Stomach smooth muscle (tissue), 2 donors: ENCODE measurements at regions not wholly inside any gene's neighbourhood (a gene's known extent, or its start where the extent isn't known, plus 50 kb on each side); places are given as distances from the start of the nearest gene placed in this dataset.

Experiments used
- H3K27ac ChIP-seq: one replicate; pipeline ENCODE4 v1.7.0; 2013; ENCODE audit warnings: mild to moderate bottlenecking, low read length, inconsistent platforms
- H3K27me3 ChIP-seq, 2 donors: one replicate each; pipeline ENCODE4 v1.7.0; 2013; ENCODE audit warnings: low read length in 2 of 2; ENCODE audit not compliant: insufficient read depth in 2 of 2, control insufficient read depth in 1 of 2
- H3K36me3 ChIP-seq, 2 donors: one replicate each; pipeline ENCODE4 v1.7.0; 2013; ENCODE audit warnings: low read length in 2 of 2; ENCODE audit not compliant: control insufficient read depth in 2 of 2, insufficient read depth in 2 of 2
- H3K4me1 ChIP-seq: one replicate; pipeline ENCODE4 v1.7.0; 2013; ENCODE audit warnings: low read length; ENCODE audit not compliant: control insufficient read depth, insufficient read depth
- H3K4me3 ChIP-seq, 2 donors: one replicate each; pipeline ENCODE4 v1.7.0; 2013; ENCODE audit warnings: low read length in 2 of 2
- H3K9ac ChIP-seq, 2 donors: one replicate each; pipeline ENCODE4 v1.7.0; 2013; ENCODE audit warnings: low read length in 2 of 2, mild to moderate bottlenecking in 1 of 2
- H3K9me3 ChIP-seq, 2 donors: one replicate each; pipeline ENCODE4 v1.7.0; 2013; ENCODE audit warnings: low read length in 2 of 2; ENCODE audit not compliant: control insufficient read depth in 2 of 2
- donor health status: healthy.
- donor health status: Pancreatic carcinoma.

DNA sequence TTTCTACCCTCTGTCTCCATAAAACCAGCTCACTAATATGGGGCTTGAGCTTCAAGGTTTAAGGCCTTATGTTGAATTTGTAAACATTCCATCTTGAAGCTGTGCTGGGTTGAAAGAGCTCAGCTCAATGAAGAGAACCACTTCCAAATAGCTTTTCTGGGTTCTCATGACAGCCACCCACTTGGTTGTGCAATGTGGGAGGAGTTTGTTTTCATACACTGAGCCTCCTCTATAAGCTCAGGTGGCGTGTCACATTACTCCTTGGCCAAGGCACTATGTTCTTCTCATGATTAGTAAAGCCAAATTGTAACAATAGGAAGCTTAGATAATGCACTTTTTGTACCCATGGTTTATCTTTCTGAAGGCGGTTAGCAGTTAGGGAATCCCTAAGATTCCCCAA lies 265.6 kb downstream of the PTEN start:
- no peak overlapping the region for H3K27ac ChIP-seq
- peaks cover 0 to 5% of the 10 kb centered on the region in 2 donors for H3K9me3 ChIP-seq
- no peak overlapping the region for H3K9ac ChIP-seq

DNA sequence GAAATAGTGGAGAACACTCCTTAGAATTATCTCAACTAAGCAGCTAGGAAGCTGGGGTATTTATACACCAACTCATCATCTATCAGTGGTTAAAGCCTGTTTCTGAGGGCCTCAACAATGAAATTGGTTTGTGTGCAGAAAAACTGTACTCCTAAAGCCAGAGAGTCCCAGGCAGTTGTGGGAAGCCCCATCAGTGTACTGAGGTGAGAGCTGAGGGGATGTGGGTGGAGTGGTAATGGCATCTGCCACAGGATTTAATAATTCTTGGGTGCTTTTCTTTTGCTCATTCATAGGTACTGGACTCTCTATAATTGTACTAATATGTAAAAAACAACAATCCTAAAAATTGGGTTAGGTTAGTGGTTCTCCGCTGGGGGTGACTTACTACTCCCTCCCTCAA lies 267.5 kb downstream of the PTEN start:
- Histone ChIP-seq H3K4me3 (no peak overlapping the region), H3K9me3 (peaks cover 0 to 5% of the 10 kb centered on the region in 2 donors), H3K9ac (no peak overlapping the region), H3K36me3 (no peaks in the 10 kb centered on the region), H3K4me1 (no peaks in the 10 kb centered on the region), H3K27me3 (no peaks in the 10 kb centered on the region), H3K27ac (no peak overlapping the region)

More for the DNA sequence above, 265.6 kb downstream of the PTEN start:
- Histone ChIP-seq H3K27me3 (no peaks in the 10 kb centered on the region), H3K4me1 (no peaks in the 10 kb centered on the region), H3K36me3 (no peaks in the 10 kb centered on the region), H3K4me3 (no peak overlapping the region)

DNA sequence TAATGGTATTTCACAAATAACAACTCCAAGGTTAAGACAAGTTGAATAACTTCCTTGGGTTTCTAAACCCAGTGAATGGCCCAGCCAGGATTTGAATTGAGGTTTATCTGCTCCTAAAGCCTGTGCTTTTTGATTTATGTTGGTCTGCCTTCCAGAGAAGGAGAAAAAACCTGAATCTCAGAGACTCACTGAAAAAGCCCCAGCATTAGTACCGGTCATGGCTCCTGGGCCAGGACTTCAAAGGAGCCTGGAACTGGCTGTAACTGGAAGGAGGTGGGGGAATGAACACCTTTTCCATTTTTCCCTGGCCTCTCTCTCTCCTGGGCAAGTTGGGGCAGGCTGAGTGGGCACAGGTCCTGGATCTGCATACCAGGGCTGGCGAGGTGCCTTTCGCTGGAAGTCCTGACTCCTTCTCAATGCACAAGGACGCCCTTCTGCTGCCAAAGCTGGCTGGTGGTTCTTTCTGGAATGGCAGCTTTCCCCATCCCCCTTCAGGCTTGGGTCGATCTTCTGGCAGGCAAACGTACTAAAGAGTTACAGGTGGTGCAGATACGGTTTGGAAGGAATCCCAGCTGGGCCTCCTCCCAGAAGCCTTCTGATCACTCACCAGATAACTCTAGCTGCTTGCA lies 268.2 kb downstream of the PTEN start:
- no peak overlapping the region for H3K4me3 ChIP-seq

DNA sequence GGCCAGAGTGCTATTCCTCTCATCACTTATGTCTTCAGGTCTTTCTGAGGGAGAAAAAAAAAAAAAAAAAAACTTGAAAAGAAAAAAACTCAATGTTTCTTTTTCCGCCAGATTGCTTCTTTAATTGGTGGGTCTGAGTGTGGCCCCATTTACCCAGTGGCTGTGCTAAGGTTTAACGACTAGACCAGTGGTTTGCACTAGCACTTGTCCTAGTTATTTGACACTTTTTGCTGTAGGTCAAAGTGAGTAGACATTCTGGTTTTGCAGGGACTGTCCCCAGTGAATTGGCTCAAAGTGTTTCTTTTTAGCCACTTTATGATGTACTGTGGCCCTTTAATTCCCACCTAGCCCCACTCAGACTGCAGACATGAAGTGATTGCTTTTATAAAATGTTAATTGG lies 273.3 kb downstream of the PTEN start:
- Histone ChIP-seq H3K4me3 (no peak overlapping the region), H3K27me3 (no peaks in the 10 kb centered on the region), H3K27ac (no peak overlapping the region), H3K36me3 (no peaks in the 10 kb centered on the region), H3K9me3 (no peaks in the 10 kb centered on the region), H3K4me1 (no peaks in the 10 kb centered on the region), H3K9ac (no peak overlapping the region)

More for the DNA sequence above, 268.2 kb downstream of the PTEN start:
- no peaks in the 10 kb centered on the region for H3K27me3 ChIP-seq
- H3K27ac ChIP-seq = no peak overlapping the region
- H3K9ac ChIP-seq = no peak overlapping the region
- peaks cover 0 to 5% of the 10 kb centered on the region in 2 donors for H3K9me3 ChIP-seq
- H3K4me1 ChIP-seq = no peaks in the 10 kb centered on the region
- H3K36me3 ChIP-seq = no peaks in the 10 kb centered on the region

DNA sequence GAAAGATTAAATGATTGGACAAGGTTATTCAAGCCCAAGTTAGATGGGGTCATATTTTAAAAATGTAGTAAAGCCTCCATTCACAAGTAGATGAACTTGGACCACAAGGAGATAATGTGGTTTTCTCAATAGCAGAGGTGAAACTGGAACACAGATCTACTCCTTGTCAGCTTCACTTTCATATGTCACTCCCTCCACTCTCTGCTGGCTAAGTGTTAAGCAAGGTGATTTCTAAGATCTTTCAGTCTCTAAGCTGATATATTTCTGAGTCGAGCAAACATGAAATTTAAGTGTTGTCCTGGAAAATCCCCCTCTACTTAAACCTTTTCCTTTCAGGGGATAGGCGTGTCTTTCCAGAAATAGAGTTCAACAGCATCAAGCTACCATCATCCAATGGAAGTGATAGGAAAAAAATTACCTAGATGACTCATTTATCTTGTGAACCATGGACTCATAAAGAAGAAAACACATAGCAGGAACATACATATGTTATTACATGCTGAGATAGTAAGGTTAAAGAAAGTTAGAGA lies 275.0 kb downstream of the PTEN start:
- Histone ChIP-seq H3K27me3 (no peaks in the 10 kb centered on the region), H3K36me3 (no peaks in the 10 kb centered on the region), H3K9me3 (no peaks in the 10 kb centered on the region), H3K4me3 (no peak overlapping the region), H3K4me1 (no peaks in the 10 kb centered on the region), H3K9ac (no peak overlapping the region), H3K27ac (no peak overlapping the region)

DNA sequence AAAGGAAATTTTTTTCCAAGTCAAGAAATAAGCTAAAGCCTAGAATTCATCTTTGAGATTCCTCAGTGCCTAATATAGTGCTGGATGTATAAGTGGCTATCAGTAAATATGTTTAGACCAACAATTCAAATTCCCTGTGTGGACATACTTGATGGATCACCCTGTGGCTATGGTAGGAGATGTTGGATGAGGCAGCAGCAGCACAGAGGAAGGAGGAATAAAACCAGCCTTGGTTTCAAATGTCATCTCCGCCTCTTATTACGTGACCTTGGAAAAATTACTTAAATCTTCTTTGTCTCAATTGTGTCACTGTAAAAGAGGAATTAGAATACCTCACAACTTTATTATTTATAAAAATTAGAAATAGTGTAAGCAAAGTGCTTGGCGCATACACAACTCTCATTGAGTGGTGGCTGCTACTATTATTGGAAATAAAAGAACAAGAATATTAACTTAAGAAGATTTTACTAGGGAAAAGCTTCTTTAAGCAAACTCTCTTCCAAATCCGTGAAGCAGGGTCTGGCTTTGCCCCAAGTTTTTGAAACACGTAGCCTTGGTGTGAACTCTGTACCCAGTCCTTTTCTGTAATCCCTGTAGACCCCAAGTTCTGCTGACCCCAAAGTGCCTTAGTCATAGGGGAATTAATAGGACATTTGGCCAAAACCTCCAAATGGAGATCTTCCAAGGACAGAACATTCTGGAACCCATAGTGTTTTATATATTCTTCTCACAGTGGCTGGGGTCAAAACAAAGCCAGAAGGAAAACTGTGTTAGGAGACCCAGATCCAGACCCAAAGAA lies 283.8 kb downstream of the PTEN start:
- Histone ChIP-seq H3K36me3 (no peaks in the 10 kb centered on the region), H3K27me3 (no peaks in the 10 kb centered on the region), H3K9ac (no peak overlapping the region), H3K27ac (no peak overlapping the region), H3K4me3 (no peak overlapping the region), H3K4me1 (no peaks in the 10 kb centered on the region), H3K9me3 (no peaks in the 10 kb centered on the region)

DNA sequence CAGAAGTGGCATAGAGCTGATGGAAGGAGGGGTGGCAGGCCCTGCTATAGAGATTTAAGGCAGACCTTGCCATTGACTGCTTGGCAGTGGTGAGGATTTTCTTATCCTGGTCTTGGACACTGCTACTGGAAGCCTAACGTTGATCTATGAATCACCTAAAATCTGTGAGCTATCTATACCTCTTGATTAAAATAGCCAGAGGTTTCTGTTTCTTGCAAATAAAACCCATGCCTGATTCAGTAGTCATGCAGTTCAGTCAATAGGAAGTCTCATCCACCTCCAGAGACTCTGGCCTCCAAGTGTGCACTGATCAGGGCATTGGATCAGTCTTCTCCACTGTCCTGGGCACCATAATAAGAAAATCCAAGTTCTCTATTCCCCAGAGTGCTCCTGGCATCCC lies 286.5 kb downstream of the PTEN start:
- H3K4me3 ChIP-seq = no peak overlapping the region
- no peak overlapping the region for H3K9ac ChIP-seq
- no peaks in the 10 kb centered on the region for H3K9me3 ChIP-seq
- no peaks in the 10 kb centered on the region for H3K27me3 ChIP-seq
- peaks cover 2% of the 10 kb centered on the region for H3K4me1 ChIP-seq
- H3K36me3 ChIP-seq = no peaks in the 10 kb centered on the region
- H3K27ac ChIP-seq = no peak overlapping the region

DNA sequence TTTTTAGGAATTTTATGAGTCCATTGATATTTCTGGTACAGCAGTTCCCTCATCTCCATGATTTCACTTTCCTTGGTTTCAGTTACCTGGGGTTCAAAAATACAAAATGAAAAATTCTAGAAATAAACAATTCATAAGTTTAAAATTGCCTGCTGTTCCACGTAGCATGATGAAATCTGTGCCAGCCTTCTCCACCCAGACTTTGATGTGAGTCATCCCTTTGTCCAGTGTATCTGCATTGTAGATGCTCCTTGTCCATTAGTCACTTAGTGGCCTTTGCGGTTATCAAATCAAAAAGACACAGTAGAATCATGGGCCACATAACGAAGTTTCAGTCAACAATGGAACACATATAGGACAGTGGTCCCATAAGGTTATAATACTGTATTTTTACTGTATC lies 286.9 kb downstream of the PTEN start:
- no peak overlapping the region for H3K4me3 ChIP-seq
- no peak overlapping the region for H3K27ac ChIP-seq
- no peaks in the 10 kb centered on the region for H3K9me3 ChIP-seq
- H3K9ac ChIP-seq = no peak overlapping the region
- peaks cover 2% of the 10 kb centered on the region for H3K4me1 ChIP-seq
- no peaks in the 10 kb centered on the region for H3K27me3 ChIP-seq
- no peaks in the 10 kb centered on the region for H3K36me3 ChIP-seq

DNA sequence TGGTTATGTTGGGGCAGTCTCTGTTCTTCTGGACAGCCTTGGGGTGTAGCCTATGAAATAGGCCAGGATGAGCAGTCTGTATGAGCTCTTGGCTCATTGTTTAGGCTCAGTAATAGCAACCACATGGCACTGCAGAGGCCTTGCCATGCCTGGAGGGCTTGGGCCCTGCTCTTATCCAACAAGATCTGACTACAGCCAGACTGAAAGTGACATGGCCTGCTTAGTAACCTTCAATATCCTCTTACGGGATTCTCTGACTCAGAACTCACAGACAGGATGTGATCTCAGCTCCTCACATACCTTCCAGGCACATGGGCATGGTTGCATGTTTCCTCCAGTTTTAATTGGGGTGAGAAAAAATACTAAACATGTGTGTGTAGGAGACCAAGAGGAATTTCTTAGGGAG lies 289.3 kb downstream of the PTEN start:
- H3K27me3 ChIP-seq = no peaks in the 10 kb centered on the region
- H3K4me1 ChIP-seq = peaks cover 2% of the 10 kb centered on the region
- H3K36me3 ChIP-seq = no peaks in the 10 kb centered on the region
- no peaks in the 10 kb centered on the region for H3K9me3 ChIP-seq
- no peak overlapping the region for H3K9ac ChIP-seq
- H3K27ac ChIP-seq = no peak overlapping the region
- H3K4me3 ChIP-seq = no peak overlapping the region

DNA sequence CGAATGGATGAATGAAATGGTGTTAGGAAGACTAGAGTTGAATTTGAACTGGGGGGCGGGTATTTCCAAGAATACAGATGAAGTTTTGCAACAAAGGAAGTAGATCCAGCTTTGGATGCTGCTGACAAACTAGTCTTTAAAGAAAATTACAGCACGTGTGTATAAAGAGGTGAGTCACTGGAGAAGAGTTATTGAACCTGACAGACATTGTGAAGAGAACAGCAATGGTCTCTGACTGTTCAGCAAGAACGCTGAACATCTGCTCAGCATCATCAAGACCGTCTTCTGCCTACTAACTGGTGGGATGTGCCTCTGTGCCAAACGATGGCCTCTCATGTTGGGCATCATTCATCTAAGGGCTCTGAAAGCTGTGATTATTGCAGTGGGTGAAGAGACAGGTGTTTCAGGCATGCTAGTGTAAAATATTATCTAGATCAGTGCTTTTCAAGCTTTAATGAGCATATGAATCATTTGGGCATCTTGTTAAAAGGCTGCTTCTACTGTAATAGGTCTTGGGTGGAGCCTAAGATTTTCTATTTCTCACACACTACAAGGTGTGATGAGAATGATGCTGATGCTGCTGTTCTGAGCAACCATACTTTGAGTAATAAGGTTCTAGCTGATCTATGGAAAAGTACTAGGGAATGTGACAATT lies 291.3 kb downstream of the PTEN start:
- H3K4me3 ChIP-seq = no peak overlapping the region
- no peak overlapping the region for H3K9ac ChIP-seq
- H3K27ac ChIP-seq = no peak overlapping the region
- peaks cover 2% of the 10 kb centered on the region for H3K4me1 ChIP-seq
- H3K9me3 ChIP-seq = no peaks in the 10 kb centered on the region
- H3K36me3 ChIP-seq = no peaks in the 10 kb centered on the region
- no peaks in the 10 kb centered on the region for H3K27me3 ChIP-seq
